Hepatocyte (in vitro differentiated cells): ENCODE measurements at regions not wholly inside any gene's neighbourhood (a gene's known extent, or its start where the extent isn't known, plus 50 kb on each side); places are given as distances from the start of the nearest gene placed in this dataset.

Experiments used
- DNase-seq: peaks from one replicate; pipeline ENCODE4 v3.0.0-alpha.2; 2016; ENCODE audit warnings: low spot score
- H2AFZ ChIP-seq: fragments of 200-600 bp; sonication (generic); 2 replicates; pipeline ENCODE4 v1.6.0; 2016; ENCODE audit warnings: antibody characterized with exemption, mild to moderate bottlenecking
- H3K27ac ChIP-seq: fragments of 200-600 bp; sonication (generic); 2 replicates; pipeline ENCODE4 v1.5.1; 2016; ENCODE audit warnings: mild to moderate bottlenecking
- H3K27me3 ChIP-seq: fragments of 200-600 bp; sonication (generic); 2 replicates; pipeline ENCODE4 v1.6.1; 2016
- H3K36me3 ChIP-seq: fragments of 200-600 bp; sonication (generic); replicated peaks from 2 replicates; pipeline ENCODE4 v1.5.1; 2016; ENCODE audit warnings: low read depth; ENCODE audit not compliant: insufficient read depth
- H3K4me1 ChIP-seq: fragments of 200-600 bp; sonication (generic); 2 replicates; pipeline ENCODE4 v1.5.1; 2016; ENCODE audit warnings: mild to moderate bottlenecking, moderate library complexity; ENCODE audit not compliant: insufficient read depth
- H3K4me2 ChIP-seq: fragments of 200-600 bp; sonication (generic); 2 replicates; pipeline ENCODE4 v1.6.0; 2016
- H3K4me3 ChIP-seq: fragments of 200-600 bp; sonication (generic); 2 replicates; pipeline ENCODE4 v1.5.1; 2016; ENCODE audit warnings: mild to moderate bottlenecking
- H3K79me2 ChIP-seq: fragments of 200-600 bp; sonication (generic); 2 replicates; pipeline ENCODE4 v1.6.0; 2017; ENCODE audit warnings: mild to moderate bottlenecking
- H3K9me2 ChIP-seq: fragments of 200-600 bp; sonication (generic); replicated peaks from 2 replicates; pipeline ENCODE4 v1.6.0; 2017; ENCODE audit warnings: mild to moderate bottlenecking; ENCODE audit not compliant: insufficient read depth
- H3K9me3 ChIP-seq: fragments of 200-600 bp; sonication (generic); 2 replicates; pipeline ENCODE4 v1.5.1; 2016; ENCODE audit warnings: low read depth, mild to moderate bottlenecking
- H4K20me1 ChIP-seq: fragments of 200-600 bp; sonication (generic); 2 replicates; pipeline ENCODE4 v1.6.0; 2016; ENCODE audit warnings: mild to moderate bottlenecking; ENCODE audit not compliant: insufficient read depth, poor library complexity, severe bottlenecking
- CTCF ChIP-seq: fragments of 200-600 bp; sonication (generic); IDR thresholded peaks from 2 replicates; pipeline ENCODE4 v1.5.1; 2016; ENCODE audit warnings: antibody characterized with exemption, mild to moderate bottlenecking; ENCODE audit not compliant: poor library complexity
- EZH2 ChIP-seq: fragments of 200-600 bp; sonication (generic); IDR thresholded peaks from 2 replicates; pipeline ENCODE4 v1.6.1; 2016; ENCODE audit warnings: antibody characterized with exemption, mild to moderate bottlenecking, borderline replicate concordance
- EZH2phosphoT487 ChIP-seq: fragments of 200-600 bp; sonication (generic); IDR thresholded peaks from one replicate; pipeline ENCODE4 v1.6.1; 2018; ENCODE audit warnings: antibody characterized with exemption, mild to moderate bottlenecking, low read depth, moderate library complexity; ENCODE audit not compliant: unreplicated experiment, severe bottlenecking
- WGBS: methylation state at CpG from one replicate; pipeline ENCODE4 v1.1.6; 2016; ENCODE audit warnings: low lambda C conversion rate; ENCODE audit errors: missing lambda C conversion rate; 5-methylcytosine and 5-hydroxymethylcytosine counted together

- H4K20me1 ChIP-seq = no peaks in the 10 kb centered on the region
- H3K4me1 ChIP-seq = no peaks in the 10 kb centered on the region
- no peaks in the 10 kb centered on the region for H3K9me3 ChIP-seq
- TF ChIP-seq EZH2 (no peak), EZH2phosphoT487 (no peak)
- no peak for DNase-seq
- no peak overlapping the region for H3K27ac ChIP-seq
- 95% methylated on average over 2 of the region's 2 CpGs for WGBS
- no peak overlapping the region for H3K4me2 ChIP-seq
- no peak overlapping the region for H2AFZ ChIP-seq
- H3K27me3 ChIP-seq = no peaks in the 10 kb centered on the region
- H3K36me3 ChIP-seq = no peaks in the 10 kb centered on the region
- H3K4me3 ChIP-seq = no peak overlapping the region
- H3K79me2 ChIP-seq = no peaks in the 10 kb centered on the region
- H3K9me2 ChIP-seq = no peaks in the 10 kb centered on the region
These were observed 290.2 kb upstream of the SEMA3C start for GRCh38 chr7:81209059-81209458.

- TF ChIP-seq EZH2phosphoT487 = no peak
- TF ChIP-seq CTCF = no peak
- no peak for TF ChIP-seq EZH2
- Histone ChIP-seq H3K4me1 (no peaks in the 10 kb centered on the region), H3K9me2 (no peaks in the 10 kb centered on the region), H3K4me3 (no peak overlapping the region), H3K36me3 (no peaks in the 10 kb centered on the region), H3K27me3 (no peaks in the 10 kb centered on the region), H3K9me3 (no peaks in the 10 kb centered on the region), H3K79me2 (no peaks in the 10 kb centered on the region), H3K27ac (no peak overlapping the region), H4K20me1 (no peaks in the 10 kb centered on the region), H2AFZ (peak overlapping the region; percentile 15), H3K4me2 (no peak overlapping the region)
- DNase-seq = no peak
- 65% methylated on average over 5 of the region's 5 CpGs for WGBS
These were observed 288.9 kb upstream of the SEMA3C start for GRCh38 chr7:81207801-81208200.

- no peak overlapping the region for H2AFZ ChIP-seq
- WGBS = 92% methylated on average over 2 of the region's 2 CpGs
- no peaks in the 10 kb centered on the region for H3K9me3 ChIP-seq
- H3K9me2 ChIP-seq = no peaks in the 10 kb centered on the region
- no peak overlapping the region for H3K27ac ChIP-seq
- no peaks in the 10 kb centered on the region for H3K79me2 ChIP-seq
- H3K4me3 ChIP-seq = no peak overlapping the region
- no peaks in the 10 kb centered on the region for H3K27me3 ChIP-seq
- no peaks in the 10 kb centered on the region for H3K4me1 ChIP-seq
- no peak for TF ChIP-seq CTCF
- TF ChIP-seq EZH2 = no peak
- TF ChIP-seq EZH2phosphoT487 = no peak
- H3K4me2 ChIP-seq = no peak overlapping the region
- H4K20me1 ChIP-seq = no peaks in the 10 kb centered on the region
- no peaks in the 10 kb centered on the region for H3K36me3 ChIP-seq
- DNase-seq = no peak
These were observed 288.0 kb upstream of the SEMA3C start for GRCh38 chr7:81206667-81207360.

- no peaks in the 10 kb centered on the region for H3K9me2 ChIP-seq
- TF ChIP-seq CTCF (no peak), EZH2phosphoT487 (no peak), EZH2 (no peak)
- no peaks in the 10 kb centered on the region for H3K27me3 ChIP-seq
- no peak overlapping the region for H3K27ac ChIP-seq
- no peaks in the 10 kb centered on the region for H3K79me2 ChIP-seq
- H3K4me2 ChIP-seq = no peak overlapping the region
- no peaks in the 10 kb centered on the region for H3K9me3 ChIP-seq
- H3K36me3 ChIP-seq = no peaks in the 10 kb centered on the region
- no peak for DNase-seq
- no peaks in the 10 kb centered on the region for H4K20me1 ChIP-seq
- H3K4me1 ChIP-seq = no peaks in the 10 kb centered on the region
- no peak overlapping the region for H3K4me3 ChIP-seq
- H2AFZ ChIP-seq = no peak overlapping the region
- WGBS = 92% methylated on average over 3 of the region's 3 CpGs
These were observed 287.4 kb upstream of the SEMA3C start for GRCh38 chr7:81206217-81206616.
